Fibroblast of the aortic adventitia (primary cell): ENCODE measurements at regions not wholly inside any gene's neighbourhood (a gene's known extent, or its start where the extent isn't known, plus 50 kb on each side); places are given as distances from the start of the nearest gene placed in this dataset.

Source experiments
- DNase-seq: peaks from one replicate; pipeline ENCODE4 v3.0.0-alpha.2; 2010; ENCODE audit warnings: low read depth
- H3K4me3 ChIP-seq: 2 replicates; pipeline ENCODE4 v1.5.1; 2011; ENCODE audit warnings: low read depth, mild to moderate bottlenecking, control low read depth, low read length, moderate library complexity
- TF ChIP-seq, protein P1 (sequence below): IDR thresholded peaks from 2 replicates; pipeline ENCODE4 v1.5.1; 2011; ENCODE audit warnings: mild to moderate bottlenecking, low read length, control low read depth, inconsistent platforms; ENCODE audit not compliant: insufficient read depth

DNA sequence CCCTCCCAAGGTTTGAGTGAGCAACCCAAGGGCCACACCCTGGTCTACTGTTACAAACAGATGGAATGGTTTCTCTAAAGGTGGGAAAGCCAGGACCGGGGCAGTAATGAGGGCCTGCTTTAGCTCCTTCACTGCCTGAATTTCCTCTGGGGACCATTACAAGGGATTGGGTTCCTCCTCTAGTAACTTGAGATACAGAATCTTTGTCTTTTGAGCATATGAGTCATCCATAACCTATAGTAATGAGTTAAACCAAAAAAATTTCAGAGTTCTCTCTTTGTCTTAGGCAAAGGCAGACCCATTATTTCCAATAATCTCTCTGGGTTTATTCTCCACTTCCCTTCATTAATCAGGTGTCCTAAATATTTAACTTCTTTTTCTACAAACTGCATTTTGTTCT lies 618.8 kb downstream of the HINT1 start:
- H3K4me3 ChIP-seq = no peak overlapping the region
- TF ChIP-seq, protein P1, sequence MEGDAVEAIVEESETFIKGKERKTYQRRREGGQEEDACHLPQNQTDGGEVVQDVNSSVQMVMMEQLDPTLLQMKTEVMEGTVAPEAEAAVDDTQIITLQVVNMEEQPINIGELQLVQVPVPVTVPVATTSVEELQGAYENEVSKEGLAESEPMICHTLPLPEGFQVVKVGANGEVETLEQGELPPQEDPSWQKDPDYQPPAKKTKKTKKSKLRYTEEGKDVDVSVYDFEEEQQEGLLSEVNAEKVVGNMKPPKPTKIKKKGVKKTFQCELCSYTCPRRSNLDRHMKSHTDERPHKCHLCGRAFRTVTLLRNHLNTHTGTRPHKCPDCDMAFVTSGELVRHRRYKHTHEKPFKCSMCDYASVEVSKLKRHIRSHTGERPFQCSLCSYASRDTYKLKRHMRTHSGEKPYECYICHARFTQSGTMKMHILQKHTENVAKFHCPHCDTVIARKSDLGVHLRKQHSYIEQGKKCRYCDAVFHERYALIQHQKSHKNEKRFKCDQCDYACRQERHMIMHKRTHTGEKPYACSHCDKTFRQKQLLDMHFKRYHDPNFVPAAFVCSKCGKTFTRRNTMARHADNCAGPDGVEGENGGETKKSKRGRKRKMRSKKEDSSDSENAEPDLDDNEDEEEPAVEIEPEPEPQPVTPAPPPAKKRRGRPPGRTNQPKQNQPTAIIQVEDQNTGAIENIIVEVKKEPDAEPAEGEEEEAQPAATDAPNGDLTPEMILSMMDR = no peak
- no peak for DNase-seq

GRCh38 chr5:130545291-130545690 lies 619.8 kb downstream of the HINT1 start:
- DNase-seq = no peak
- TF ChIP-seq, protein P1 = no peak
- no peak overlapping the region for H3K4me3 ChIP-seq

GRCh38 chr5:130541617-130542221 lies 623.3 kb downstream of the HINT1 start:
- DNase-seq = peak; percentile 72
- no peak overlapping the region for H3K4me3 ChIP-seq

DNA sequence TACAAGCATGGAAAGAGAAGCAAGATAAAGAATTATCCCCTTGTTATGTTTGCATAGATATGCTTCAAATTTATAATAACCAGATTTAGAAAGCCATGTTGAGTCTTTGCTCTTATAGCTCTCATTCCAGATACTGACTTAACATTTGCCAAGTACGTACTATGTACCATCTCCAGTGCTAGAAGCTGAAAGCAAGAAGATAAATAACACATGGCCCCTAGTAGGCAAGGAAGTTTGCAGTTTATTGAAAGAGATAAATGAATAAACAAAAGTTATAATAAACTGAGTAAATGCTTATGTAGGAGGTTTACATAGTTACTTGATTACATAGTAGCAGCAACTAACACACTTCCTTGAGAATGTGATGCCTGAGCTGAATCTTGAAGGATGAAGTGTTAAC lies 628.4 kb downstream of the HINT1 start:
- H3K4me3 ChIP-seq = no peak overlapping the region
- TF ChIP-seq, protein P1 = no peak
- no peak for DNase-seq

More at GRCh38 chr5:130541617-130542221, 623.3 kb downstream of the HINT1 start:
- TF ChIP-seq, protein P1 = no peak

- TF ChIP-seq, protein P1 = no peak
- DNase-seq = no peak
- no peak overlapping the region for H3K4me3 ChIP-seq
Observed at GRCh38 chr5:130532786-130533185, 628.5 kb downstream of the CHSY3 start.

GRCh38 chr5:130529511-130530485 lies 625.5 kb downstream of the CHSY3 start:
- H3K4me3 ChIP-seq = no peak overlapping the region
- TF ChIP-seq, protein P1 = no peak
- DNase-seq = no peak
